IMR-90 (cell line): ENCODE measurements at regions not wholly inside any gene's neighbourhood (a gene's known extent, or its start where the extent isn't known, plus 50 kb on each side); places are given as distances from the start of the nearest gene placed in this dataset.

Source experiments
- ATAC-seq: fragments of 200-7000 bp; cut with Tn5 transposase; 2 replicates; pipeline ENCODE4 v1.9.1; 2020; ENCODE audit warnings: low read depth, mild to moderate bottlenecking, moderate library complexity
- BruUV-seq: library from RNA; stranded (reverse); fragments of 400-500 nt; replicated peaks from 2 replicates; lab custom pipeline; 2021; lab: Mats Ljungman, UMichigan
- CTCF ChIA-PET: fragments of 300-600 bp; formaldehyde crosslinking; extraction: SDS; loops from one replicate; lab custom pipeline; 2021; ENCODE audit warnings: antibody characterized with exemption; lab: Yijun Ruan, JAX
- POLR2A ChIA-PET: fragments of 300-600 bp; sonication (Branson Sonifier 250); formaldehyde crosslinking; loops from one replicate; lab custom pipeline; 2022; ENCODE audit warnings: antibody characterized with exemption; ENCODE audit not compliant: unreplicated experiment; lab: Charles Lee
- DNase-seq: peaks from one replicate; pipeline ENCODE4 v3.0.0; 2013
- H2AFZ ChIP-seq: replicated peaks from 2 replicates; pipeline ENCODE3; 2013; ENCODE audit warnings: low read length, mild to moderate bottlenecking; ENCODE audit not compliant: poor library complexity
- H2AK5ac ChIP-seq: 2 replicates; pipeline ENCODE4 v1.6.1; 2013; ENCODE audit warnings: low read depth, low read length, inconsistent platforms
- H2AK9ac ChIP-seq: replicated peaks from 2 replicates; pipeline ENCODE3; 2013; ENCODE audit warnings: mild to moderate bottlenecking, low read depth, low read length, moderate library complexity; ENCODE audit not compliant: poor library complexity
- H2BK120ac ChIP-seq: 2 replicates; pipeline ENCODE4 v1.6.1; 2013; ENCODE audit warnings: low read depth, low read length, inconsistent platforms
- H2BK15ac ChIP-seq: 3 replicates; pipeline ENCODE4 v1.6.1; 2013; ENCODE audit warnings: low read depth, low read length, inconsistent platforms
- H2BK20ac ChIP-seq: 2 replicates; pipeline ENCODE4 v1.6.1; 2013; ENCODE audit warnings: low read depth, mild to moderate bottlenecking, inconsistent platforms, low read length, moderate library complexity
- H2BK5ac ChIP-seq: 2 replicates; pipeline ENCODE4 v1.6.1; 2013; ENCODE audit warnings: mild to moderate bottlenecking, low read depth, low read length, inconsistent platforms; ENCODE audit not compliant: poor library complexity, severe bottlenecking
- H3K14ac ChIP-seq: replicated peaks from 2 replicates; pipeline ENCODE4 v1.6.1; 2013; ENCODE audit warnings: low read depth, low read length, inconsistent platforms
- H3K18ac ChIP-seq: 2 replicates; pipeline ENCODE4 v1.6.1; 2013; ENCODE audit warnings: low read depth, low read length, control low read depth
- H3K23ac ChIP-seq: 2 replicates; pipeline ENCODE4 v1.6.1; 2013; ENCODE audit warnings: low read depth, low read length, inconsistent platforms
- H3K27ac ChIP-seq: 2 replicates; pipeline ENCODE4 v1.5.1; 2013; ENCODE audit warnings: mild to moderate bottlenecking, control low read depth, low read length; ENCODE audit not compliant: insufficient read depth
- H3K27me3 ChIP-seq: 2 replicates; pipeline ENCODE4 v1.6.1; 2013; ENCODE audit warnings: low read length; ENCODE audit not compliant: control insufficient read depth, insufficient read depth
- H3K36me3 ChIP-seq: 2 replicates; pipeline ENCODE4 v1.6.1; 2013; ENCODE audit warnings: low read length, mixed read lengths; ENCODE audit not compliant: control insufficient read depth, insufficient read depth
- H3K4ac ChIP-seq: 2 replicates; pipeline ENCODE4 v1.6.1; 2013; ENCODE audit warnings: low read depth, low read length, inconsistent platforms
- H3K4me1 ChIP-seq: 2 replicates; pipeline ENCODE4 v1.6.1; 2013; ENCODE audit warnings: low read length, mixed read lengths; ENCODE audit not compliant: control insufficient read depth, insufficient read depth
- H3K4me2 ChIP-seq: 2 replicates; pipeline ENCODE4 v1.6.1; 2013; ENCODE audit warnings: low read depth, mild to moderate bottlenecking, control low read depth, low read length, moderate library complexity
- H3K4me3 ChIP-seq: 2 replicates; pipeline ENCODE4 v1.5.1; 2013; ENCODE audit warnings: low read depth, mild to moderate bottlenecking, control low read depth, low read length, moderate library complexity; ENCODE audit not compliant: insufficient read depth
- H3K56ac ChIP-seq: 2 replicates; pipeline ENCODE4 v1.6.1; 2013; ENCODE audit warnings: low read length, inconsistent platforms; ENCODE audit not compliant: insufficient read depth; ENCODE audit errors: extremely low read depth
- H3K79me1 ChIP-seq, 2 experiments: 2 replicates each; pipeline ENCODE4 v1.6.1; 2013; ENCODE audit warnings: low read length in 2 of 2, inconsistent platforms in 1 of 2, low read depth in 1 of 2
- H3K9ac ChIP-seq: 2 replicates; pipeline ENCODE4 v1.6.1; 2013; ENCODE audit warnings: low read depth, low read length, control low read depth
- H3K9me1 ChIP-seq: 2 replicates; pipeline ENCODE4 v1.6.1; 2013; ENCODE audit warnings: low read length, inconsistent platforms; ENCODE audit not compliant: insufficient read depth
- H3K9me3 ChIP-seq: 2 replicates; pipeline ENCODE4 v1.6.1; 2013; ENCODE audit warnings: low read length; ENCODE audit not compliant: control insufficient read depth, insufficient read depth
- H4K20me1 ChIP-seq: 2 replicates; pipeline ENCODE4 v1.6.1; 2013; ENCODE audit warnings: low read length, inconsistent platforms; ENCODE audit not compliant: insufficient read depth
- H4K5ac ChIP-seq: 2 replicates; pipeline ENCODE4 v1.6.1; 2013; ENCODE audit warnings: mild to moderate bottlenecking, low read depth, low read length, control low read depth
- H4K8ac ChIP-seq, 2 experiments: 2 replicates each; pipeline ENCODE4 v1.6.1; 2013; ENCODE audit warnings: low read depth in 2 of 2, low read length in 2 of 2, control low read depth in 1 of 2, inconsistent platforms in 1 of 2
- H4K91ac ChIP-seq: 2 replicates; pipeline ENCODE4 v1.6.1; 2013; ENCODE audit warnings: low read depth, low read length, inconsistent platforms; ENCODE audit not compliant: insufficient read depth
- CEBPB ChIP-seq: IDR thresholded peaks from 2 replicates; pipeline ENCODE4 v1.6.1; 2012; ENCODE audit warnings: low read depth, low read length, improper control_type of control experiment
- MAFK ChIP-seq: IDR thresholded peaks from 2 replicates; pipeline ENCODE4 v1.6.1; 2012; ENCODE audit warnings: low read depth, low read length, improper control_type of control experiment
- MAZ ChIP-seq: IDR thresholded peaks from 2 replicates; pipeline ENCODE4 v1.6.1; 2012; ENCODE audit warnings: low read depth, mild to moderate bottlenecking, low read length, improper control_type of control experiment, moderate library complexity, borderline replicate concordance
- MXI1 ChIP-seq: IDR thresholded peaks from 2 replicates; pipeline ENCODE4 v1.6.1; 2012; ENCODE audit warnings: low read depth, mild to moderate bottlenecking, low read length, moderate library complexity, borderline replicate concordance
- NFE2L2 ChIP-seq: fragments of 150-350 bp; IDR thresholded peaks from 2 replicates; pipeline ENCODE4 v1.6.1; 2016; ENCODE audit warnings: low read depth, mild to moderate bottlenecking, low read length
- RAD21 ChIP-seq: IDR thresholded peaks from 2 replicates; pipeline ENCODE4 v1.6.1; 2012; ENCODE audit warnings: low read length, improper control_type of control experiment
- RCOR1 ChIP-seq: IDR thresholded peaks from 2 replicates; pipeline ENCODE4 v1.6.1; 2012; ENCODE audit warnings: mild to moderate bottlenecking, low read length, improper control_type of control experiment; ENCODE audit not compliant: insufficient replicate concordance
- RFX5 ChIP-seq: IDR thresholded peaks from 2 replicates; pipeline ENCODE4 v1.8.0; 2012; ENCODE audit warnings: low read depth, mild to moderate bottlenecking, low read length, moderate library complexity
- WGBS, 2 experiments: methylation state at CpG; one replicate each; pipeline versions ENCODE4 v1.1.5 to v1.1.7; 2013; ENCODE audit warnings: missing lambda C conversion rate in 2 of 2; ENCODE audit not compliant: insufficient read length in 1 of 2; ENCODE audit errors: extremely low coverage in 2 of 2; 5-methylcytosine and 5-hydroxymethylcytosine counted together
- dilution Hi-C: fragments of 300-500 bp; cut with HindIII; formaldehyde crosslinking; loops from one replicate; pipeline ENCODE4 v1.14.3; 2018; ENCODE audit warnings: low sequenced_read_pairs; ENCODE audit not compliant: unreplicated experiment
- in situ Hi-C: fragments of 300-500 bp; cut with MboI; formaldehyde crosslinking; loops from 3 replicates; pipeline ENCODE4 v1.14.3; 2019; ENCODE audit warnings: low sequenced_read_pairs, inconsistent platforms, mixed read lengths
- intact Hi-C: fragments of 100-400 bp; cut with micrococcal nuclease; formaldehyde crosslinking; loops from 2 replicates; pipeline ENCODE4 v1.10.0; 2022
- TF ChIP-seq, protein P1 (sequence below): fragments of 150-350 bp; IDR thresholded peaks from 2 replicates; pipeline ENCODE4 v1.6.1; 2016; ENCODE audit warnings: low read depth, mild to moderate bottlenecking, low read length, moderate library complexity, borderline replicate concordance
- TF ChIP-seq, protein P2 (sequence below): fragments of 150-350 bp; IDR thresholded peaks from 2 replicates; pipeline ENCODE4 v1.6.1; 2017; ENCODE audit warnings: mild to moderate bottlenecking, antibody characterized with exemption, low read length, low read depth

- Histone ChIP-seq H2BK5ac (no peak overlapping the region), H4K20me1 (no peaks in the 10 kb centered on the region), H3K79me1 (no peaks in the 10 kb centered on the region), H3K36me3 (no peaks in the 10 kb centered on the region), H3K4me3 (no peak overlapping the region), H2AFZ (no peak overlapping the region), H4K5ac (no peak overlapping the region), H3K56ac (no peak overlapping the region), H3K4ac (no peak overlapping the region), H3K14ac (no peak overlapping the region; the same call in 1 of the 2 replicates), H4K91ac (no peak overlapping the region), H3K9me1 (no peaks in the 10 kb centered on the region), H3K27me3 (no peaks in the 10 kb centered on the region; the same call in 1 of the 2 replicates), H4K8ac (no peak overlapping the region), H2BK15ac (no peak overlapping the region), H3K4me2 (no peak overlapping the region), H3K27ac (no peak overlapping the region), H3K4me1 (no peaks in the 10 kb centered on the region), H2BK20ac (no peak overlapping the region), H2AK5ac (no peak overlapping the region), H3K9ac (no peak overlapping the region), H2BK120ac (no peak overlapping the region), H2AK9ac (no peak overlapping the region), H3K9me3 (peaks cover 3% of the 10 kb centered on the region; the same call in 1 of the 2 replicates), H3K23ac (no peak overlapping the region), H3K18ac (no peak overlapping the region)
- ChIA-PET CTCF (interaction anchor here (0.6 kb wide), 1 partner anchor 894 kb away, joined by 4 read pairs; no protein-coding TSS in a partner anchor), POLR2A (no interaction called here)
- no TSS peak for BruUV-seq
- DNase-seq (peak; percentile 53), ATAC-seq (no peak)
- TF ChIP-seq CEBPB (no peak), MXI1 (no peak), RCOR1 (no peak), NFE2L2 (no peak), MAFK (no peak), RFX5 (no peak), RAD21 (no peak), MAZ (no peak)
- TF ChIP-seq, protein P1, sequence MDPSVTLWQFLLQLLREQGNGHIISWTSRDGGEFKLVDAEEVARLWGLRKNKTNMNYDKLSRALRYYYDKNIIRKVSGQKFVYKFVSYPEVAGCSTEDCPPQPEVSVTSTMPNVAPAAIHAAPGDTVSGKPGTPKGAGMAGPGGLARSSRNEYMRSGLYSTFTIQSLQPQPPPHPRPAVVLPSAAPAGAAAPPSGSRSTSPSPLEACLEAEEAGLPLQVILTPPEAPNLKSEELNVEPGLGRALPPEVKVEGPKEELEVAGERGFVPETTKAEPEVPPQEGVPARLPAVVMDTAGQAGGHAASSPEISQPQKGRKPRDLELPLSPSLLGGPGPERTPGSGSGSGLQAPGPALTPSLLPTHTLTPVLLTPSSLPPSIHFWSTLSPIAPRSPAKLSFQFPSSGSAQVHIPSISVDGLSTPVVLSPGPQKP: no peak
- TF ChIP-seq, protein P2, sequence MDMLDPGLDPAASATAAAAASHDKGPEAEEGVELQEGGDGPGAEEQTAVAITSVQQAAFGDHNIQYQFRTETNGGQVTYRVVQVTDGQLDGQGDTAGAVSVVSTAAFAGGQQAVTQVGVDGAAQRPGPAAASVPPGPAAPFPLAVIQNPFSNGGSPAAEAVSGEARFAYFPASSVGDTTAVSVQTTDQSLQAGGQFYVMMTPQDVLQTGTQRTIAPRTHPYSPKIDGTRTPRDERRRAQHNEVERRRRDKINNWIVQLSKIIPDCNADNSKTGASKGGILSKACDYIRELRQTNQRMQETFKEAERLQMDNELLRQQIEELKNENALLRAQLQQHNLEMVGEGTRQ: no peak
- in situ Hi-C loops (no loop called here), intact Hi-C loops (no loop called here), dilution Hi-C loops (no loop called here)
- 93% methylated on average over 4 of the region's 7 CpGs; no CpG with 5 or more reads in 1 of the 2 experiments for WGBS, 2 experiments
Measured at GRCh38 chr3:107106316-107106715, 270.9 kb upstream of the CCDC54 start.
